ENCODE measurements at regions not wholly inside any gene's neighbourhood (a gene's known extent, or its start where the extent isn't known, plus 50 kb on each side); places are given as distances from the start of the nearest gene placed in this dataset.

- DNase-seq = no peak
Observed at GRCh38 chr18:32621034-32621433, 150.4 kb upstream of the GAREM1 start.

DNA sequence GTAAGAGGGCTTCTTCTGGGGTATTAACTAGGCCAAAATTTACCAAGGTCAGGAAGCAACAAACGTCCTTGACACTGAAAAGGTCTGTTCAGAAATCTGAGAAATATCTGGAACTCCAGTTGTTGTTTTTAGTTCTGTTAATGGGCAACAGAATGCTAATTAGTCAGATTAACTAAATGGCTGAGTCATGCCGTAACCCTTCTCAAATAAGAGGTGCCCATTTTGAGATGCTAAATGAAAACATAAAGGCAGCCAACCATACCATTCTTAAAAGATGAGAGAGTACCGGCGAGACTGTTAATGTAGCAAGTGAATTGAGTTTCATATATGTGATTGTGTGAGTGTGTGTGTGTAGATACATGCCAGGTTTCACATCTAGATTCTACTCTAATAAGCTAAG is 147.9 kb upstream of the GAREM1 start:
- DNase-seq = no peak

GRCh38 chr18:32613821-32614220 is 143.1 kb upstream of the GAREM1 start:
- DNase-seq = no peak

- no peak for DNase-seq
Observed at GRCh38 chr18:32612651-32613050, 142.0 kb upstream of the GAREM1 start.

DNA sequence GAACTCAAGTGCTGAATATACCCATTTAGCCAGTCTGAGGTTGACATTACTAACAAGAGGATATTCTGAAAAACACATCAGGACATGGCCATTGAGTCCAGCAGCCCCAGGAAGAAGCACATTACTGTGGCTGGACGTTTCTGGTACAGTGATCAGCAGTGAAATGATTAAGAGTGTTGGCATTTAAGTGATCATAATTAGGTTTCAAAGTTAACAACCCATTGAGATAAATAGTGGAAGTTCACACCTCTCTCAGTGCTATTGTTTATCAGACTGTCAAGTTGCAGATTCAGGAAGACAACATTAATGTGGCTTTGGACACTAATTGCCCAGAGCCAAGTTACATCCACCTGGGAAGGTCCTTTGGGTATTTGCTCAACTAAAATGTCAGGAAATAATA is 139.5 kb upstream of the GAREM1 start:
- no peak for DNase-seq

GRCh38 chr18:32607816-32608215 is 137.1 kb upstream of the GAREM1 start:
- DNase-seq = no peak

GRCh38 chr18:32598144-32598543 is 127.5 kb upstream of the GAREM1 start:
- DNase-seq = no peak

- no peak for DNase-seq
Observed at GRCh38 chr18:32596501-32596900, 125.8 kb upstream of the GAREM1 start.

GRCh38 chr18:32595832-32596231 is 125.2 kb upstream of the GAREM1 start:
- DNase-seq = no peak

DNA sequence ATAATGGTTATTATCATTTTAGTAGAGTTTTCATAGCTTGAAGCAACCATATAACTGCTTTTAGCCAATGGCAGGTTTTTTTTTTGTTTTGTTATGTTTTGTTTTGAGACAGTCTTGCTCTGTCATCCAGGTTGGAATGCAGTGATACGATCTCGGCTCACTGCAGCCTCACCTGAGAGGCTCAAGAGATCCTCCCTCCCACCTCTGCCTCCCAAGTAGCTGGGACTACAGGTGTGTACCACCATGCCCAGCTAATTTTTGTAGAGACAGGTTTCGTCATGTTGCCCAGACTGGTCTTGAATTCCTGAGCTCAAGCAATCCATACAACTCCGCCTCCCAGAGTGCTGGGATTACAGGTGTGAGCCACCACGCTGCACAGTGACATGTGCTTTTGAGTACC is 117.5 kb upstream of the GAREM1 start:
- no peak for DNase-seq

DNA sequence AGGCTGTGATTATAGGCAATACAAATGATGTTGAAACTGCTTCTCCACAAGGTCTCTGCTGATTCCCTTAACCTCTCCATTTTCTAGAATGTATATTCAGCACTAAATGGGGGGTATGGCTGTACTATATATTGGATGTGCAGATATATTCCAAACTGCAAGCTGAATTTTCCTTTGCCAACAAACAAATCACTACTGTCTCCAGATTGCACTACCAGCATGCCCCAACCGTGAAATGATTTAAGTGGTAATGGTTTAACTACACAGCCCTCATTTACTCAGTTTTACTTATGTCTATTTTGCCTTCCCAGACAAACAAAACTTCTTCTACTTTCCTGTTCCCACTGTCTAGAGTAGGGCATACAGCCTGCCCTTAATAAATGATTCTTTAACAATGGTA is 112.7 kb upstream of the GAREM1 start:
- DNase-seq = no peak

- DNase-seq = no peak
Observed at GRCh38 chr18:32582455-32582854, 111.8 kb upstream of the GAREM1 start.

- no peak for DNase-seq
Observed at GRCh38 chr18:32577561-32577960, 106.9 kb upstream of the GAREM1 start.

GRCh38 chr18:32576296-32576916 is 105.7 kb upstream of the GAREM1 start:
- no peak for DNase-seq

GRCh38 chr18:32566960-32567359 is 96.3 kb upstream of the GAREM1 start:
- no peak for DNase-seq

DNA sequence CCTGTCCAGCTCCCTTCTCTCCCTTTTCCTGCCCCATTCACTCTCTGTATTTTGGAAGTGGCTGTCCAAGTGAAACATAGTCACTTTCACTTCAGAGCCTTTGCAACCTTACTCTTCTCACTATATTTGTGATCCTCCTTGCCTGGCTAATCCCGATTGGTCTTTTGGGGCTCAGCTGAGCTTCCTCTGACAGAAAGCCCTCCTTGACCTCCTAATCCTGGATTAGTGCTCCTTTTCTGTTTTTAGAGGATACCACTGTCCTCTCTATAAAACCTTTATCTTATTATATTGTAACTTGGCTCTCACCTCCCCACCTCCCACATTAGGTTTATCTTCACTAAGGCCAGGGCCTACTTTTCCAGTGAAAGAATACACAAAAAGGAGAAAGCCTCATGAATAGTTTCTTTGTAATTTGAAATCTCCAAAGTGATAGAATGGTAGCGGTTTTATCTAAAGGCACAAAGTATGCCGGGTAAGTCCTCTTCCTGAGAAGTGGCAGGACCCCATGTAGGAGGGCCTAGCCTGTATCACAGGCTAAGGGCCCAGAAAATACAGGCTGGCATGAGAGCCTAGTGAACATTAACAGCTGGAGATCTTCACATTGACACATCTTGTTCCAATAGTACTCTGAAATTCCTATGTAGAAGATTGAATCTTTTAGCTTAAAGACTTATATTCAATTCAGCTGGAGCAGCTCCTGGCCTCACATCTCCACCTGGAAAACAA is 83.1 kb upstream of the GAREM1 start:
- no peak for DNase-seq

GRCh38 chr18:32553174-32553573 is 82.5 kb upstream of the GAREM1 start:
- no peak for DNase-seq

- DNase-seq = peak; percentile 40
Observed at GRCh38 chr18:32552421-32553030, 81.8 kb upstream of the GAREM1 start.

DNA sequence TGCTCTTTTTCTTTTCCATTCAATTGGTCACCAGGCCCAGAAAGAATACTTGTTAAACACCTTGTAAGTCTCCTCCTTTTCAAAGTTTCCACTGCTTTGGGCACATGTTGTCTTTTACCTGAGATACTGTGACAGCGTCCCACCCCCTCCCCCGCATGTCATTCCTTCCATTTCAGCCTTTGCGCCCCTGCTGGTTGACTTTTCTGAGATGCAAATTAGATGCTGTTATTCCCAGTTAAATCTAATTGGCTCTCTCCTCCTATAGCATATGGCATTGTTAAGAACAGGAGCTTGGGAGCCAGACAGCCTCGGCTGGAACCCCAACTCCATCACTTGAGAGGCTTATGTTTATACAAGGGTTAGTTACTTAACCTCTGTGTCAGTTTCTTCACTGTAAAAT is 80.3 kb upstream of the GAREM1 start:
- DNase-seq = no peak

DNA sequence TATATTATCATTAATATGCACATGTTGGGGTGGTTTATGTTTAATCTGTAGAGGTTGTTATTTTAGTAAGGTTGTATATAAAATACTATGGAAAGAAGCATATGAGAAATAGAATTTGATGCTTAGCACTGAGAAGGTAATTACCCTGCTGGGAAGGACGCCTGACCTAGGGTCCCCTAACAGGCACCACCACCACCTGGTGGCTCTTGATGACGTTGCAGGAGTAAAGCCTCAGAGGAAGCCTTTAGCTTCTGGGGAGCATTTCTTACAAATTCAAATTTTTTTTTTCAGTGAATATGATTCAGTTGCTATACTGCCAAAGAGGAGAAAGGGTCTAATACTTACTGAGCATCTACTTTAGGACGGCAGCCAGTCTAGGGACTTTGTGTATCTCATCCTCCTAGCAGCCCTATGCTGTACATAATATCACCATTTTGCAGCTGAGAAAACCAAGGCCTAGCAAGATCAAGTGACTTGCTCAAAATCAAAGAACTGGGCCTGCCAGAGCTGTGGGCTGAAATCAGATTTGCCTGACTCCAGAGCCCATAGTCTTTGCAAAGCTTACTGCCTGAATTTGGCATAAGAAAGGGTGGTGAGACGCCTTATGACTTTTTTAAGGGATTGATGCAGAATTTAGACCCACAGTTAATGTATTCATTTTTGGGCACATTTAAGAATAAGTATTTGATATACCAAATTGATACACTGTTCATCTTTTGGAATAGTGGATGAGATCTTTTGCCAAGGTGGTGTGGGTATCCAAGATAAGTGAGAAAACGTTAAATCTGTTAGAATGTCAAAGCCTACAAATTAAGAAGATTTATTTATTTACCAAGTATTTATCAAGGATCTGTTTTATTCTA is 78.8 kb upstream of the GAREM1 start:
- DNase-seq = peak; percentile 33

DNA sequence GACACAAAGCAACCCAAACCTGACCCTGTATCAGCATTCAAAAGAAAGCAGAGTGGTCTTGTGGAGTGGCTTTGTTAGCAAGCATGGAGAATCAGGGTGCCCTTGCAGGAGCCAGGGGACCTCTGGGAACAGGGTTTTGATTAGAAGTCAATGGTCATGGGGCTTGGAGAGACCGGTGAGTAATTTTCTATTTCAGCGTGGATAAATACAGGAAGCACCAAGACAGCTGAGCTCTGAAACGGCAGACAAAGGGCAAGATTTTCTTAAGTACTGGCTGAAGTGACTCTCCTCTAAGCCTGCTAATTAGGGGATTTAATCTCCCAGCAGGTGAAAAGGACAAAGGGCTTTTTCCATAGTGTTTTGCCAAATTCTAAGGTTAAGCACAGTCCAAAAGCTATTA is 78.0 kb upstream of the GAREM1 start:
- DNase-seq = no peak

DNA sequence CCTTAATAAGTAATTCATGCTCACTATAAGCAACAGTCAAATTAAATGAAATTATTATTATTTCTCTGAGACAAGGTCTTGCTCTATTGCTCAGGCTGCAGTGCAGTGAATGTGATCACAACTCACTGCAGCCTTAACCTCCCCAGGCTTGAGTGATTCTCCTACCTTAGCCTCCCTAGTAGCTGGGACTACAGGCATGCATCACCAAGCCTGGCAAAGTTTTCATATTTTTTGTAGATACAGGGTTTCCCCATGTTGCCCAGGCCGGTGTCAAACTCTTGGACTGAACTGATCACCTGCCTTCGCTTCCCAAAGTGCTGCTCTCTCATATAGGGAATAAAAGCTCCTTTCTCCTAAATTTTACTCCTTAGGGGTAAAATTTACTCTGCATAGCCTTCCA is 74.9 kb upstream of the GAREM1 start:
- DNase-seq = no peak

- no peak for DNase-seq
Observed at GRCh38 chr18:32544088-32544487, 73.4 kb upstream of the GAREM1 start.

Measured in activated naive CD4-positive, alpha-beta T cell treated with Interleukin-2 at 50 U/mL for 16 hours (primary cell).